HEK293 (cell line): ENCODE measurements at regions not wholly inside any gene's neighbourhood (a gene's known extent, or its start where the extent isn't known, plus 50 kb on each side); places are given as distances from the start of the nearest gene placed in this dataset.
A peak's percentile ranks its signal among the peaks of the same experiment; 100 is the strongest.

Source experiments
- CTCF ChIA-PET: fragments of 350-600 bp; formaldehyde crosslinking; extraction: SDS; loops from one replicate; lab custom pipeline; 2021; ENCODE audit warnings: antibody characterized with exemption; lab: Yijun Ruan, JAX
- POLR2A ChIA-PET: fragments of 300-600 bp; formaldehyde crosslinking; extraction: SDS; loops from one replicate; lab custom pipeline; 2020; ENCODE audit warnings: antibody characterized with exemption, inconsistent platforms; lab: Yijun Ruan, JAX
- H3K27ac ChIP-seq: fragments of 200-500 bp; sonication (Bioruptor generic); 2 replicates; pipeline ENCODE4 v1.5.1; 2014; ENCODE audit warnings: low read depth, low read length, control low read depth, inconsistent platforms; ENCODE audit errors: extremely low read depth
- H3K36me3 ChIP-seq, 2 experiments: fragments of 200-500 bp in 1 of 2; sonication (Bioruptor generic) in 1 of 2; 1 replicate in 1 of 2; 2 replicates in 1 of 2; pipeline ENCODE4 v1.5.1; 2014 to 2017; ENCODE audit warnings: inconsistent platforms in 2 of 2, low read length in 2 of 2; ENCODE audit not compliant: control insufficient read depth in 2 of 2, insufficient read depth in 1 of 2
- H3K4me1 ChIP-seq: fragments of 200-500 bp; sonication (Bioruptor generic); 2 replicates; pipeline ENCODE4 v1.5.1; 2014; ENCODE audit warnings: mild to moderate bottlenecking, low read length, inconsistent platforms; ENCODE audit not compliant: control insufficient read depth, insufficient read depth
- H3K4me3 ChIP-seq: 2 replicates; pipeline ENCODE4 v1.5.1; 2011; ENCODE audit warnings: low read depth, mild to moderate bottlenecking, control low read depth, low read length, moderate library complexity
- H3K9me3 ChIP-seq: fragments of 200-500 bp; sonication (Bioruptor generic); 2 replicates; pipeline ENCODE4 v1.5.1; 2014; ENCODE audit warnings: low read depth, low read length, inconsistent platforms; ENCODE audit not compliant: control insufficient read depth, insufficient read depth
- MEIS1 ChIP-seq: sonication (generic); formaldehyde crosslinking; IDR thresholded peaks from 2 replicates; pipeline ENCODE4 v1.8.1; 2022; ENCODE audit warnings: missing genetic modification reagents, mild to moderate bottlenecking, borderline replicate concordance
- SALL2 ChIP-seq: fragments of 450-650 bp; formaldehyde crosslinking; IDR thresholded peaks from 2 replicates; pipeline ENCODE4 v1.5.0; 2017; ENCODE audit warnings: missing biosample characterization, mild to moderate bottlenecking, missing genetic modification characterization, borderline replicate concordance
- TCF7L2 ChIP-seq: IDR thresholded peaks from 2 replicates; pipeline ENCODE4 v1.6.1; 2011; ENCODE audit warnings: low read depth, mild to moderate bottlenecking, inconsistent platforms, low read length, moderate library complexity, borderline replicate concordance
- YY2 ChIP-seq: fragments of 450-650 bp; formaldehyde crosslinking; IDR thresholded peaks from 2 replicates; pipeline ENCODE4 v1.5.1; 2016; ENCODE audit warnings: missing biosample characterization, missing genetic modification characterization
- ZBTB20 ChIP-seq: fragments of 450-650 bp; formaldehyde crosslinking; IDR thresholded peaks from 2 replicates; pipeline ENCODE4 v1.5.1; 2016; ENCODE audit warnings: missing biosample characterization, missing genetic modification characterization
- ZBTB21 ChIP-seq: fragments of 450-650 bp; formaldehyde crosslinking; IDR thresholded peaks from 2 replicates; pipeline ENCODE4 v1.5.1; 2017; ENCODE audit warnings: missing biosample characterization, missing genetic modification characterization
- ZBTB48 ChIP-seq: fragments of 450-650 bp; formaldehyde crosslinking; IDR thresholded peaks from 2 replicates; pipeline ENCODE4 v1.5.1; 2016; ENCODE audit warnings: missing biosample characterization, missing genetic modification characterization
- ZFP3 ChIP-seq: fragments of 450-650 bp; formaldehyde crosslinking; IDR thresholded peaks from 2 replicates; pipeline ENCODE4 v1.5.1; 2016; ENCODE audit warnings: low read depth, missing biosample characterization, missing genetic modification characterization
- ZNF146 ChIP-seq: fragments of 450-650 bp; formaldehyde crosslinking; IDR thresholded peaks from 2 replicates; pipeline ENCODE4 v1.5.1; 2016; ENCODE audit warnings: missing biosample characterization, missing genetic modification characterization
- ZNF155 ChIP-seq: fragments of 450-650 bp; formaldehyde crosslinking; IDR thresholded peaks from 2 replicates; pipeline ENCODE4 v1.5.1; 2016; ENCODE audit warnings: missing biosample characterization, missing genetic modification characterization
- ZNF16 ChIP-seq: fragments of 450-650 bp; formaldehyde crosslinking; IDR thresholded peaks from 2 replicates; pipeline ENCODE4 v1.5.1; 2016; ENCODE audit warnings: low read depth, missing biosample characterization, missing genetic modification characterization
- ZNF19 ChIP-seq: fragments of 450-650 bp; formaldehyde crosslinking; IDR thresholded peaks from 2 replicates; pipeline ENCODE4; 2016; ENCODE audit warnings: missing biosample characterization, missing genetic modification characterization, low read depth
- ZNF2 ChIP-seq: fragments of 450-650 bp; formaldehyde crosslinking; IDR thresholded peaks from 2 replicates; pipeline ENCODE4 v1.5.1; 2016; ENCODE audit warnings: missing biosample characterization, missing genetic modification characterization
- ZNF239 ChIP-seq: fragments of 450-650 bp; formaldehyde crosslinking; IDR thresholded peaks from 2 replicates; pipeline ENCODE4 v1.5.1; 2016; ENCODE audit warnings: missing biosample characterization, missing genetic modification characterization
- ZNF416 ChIP-seq: fragments of 450-650 bp; formaldehyde crosslinking; IDR thresholded peaks from 2 replicates; pipeline ENCODE4 v1.5.1; 2016; ENCODE audit warnings: missing biosample characterization, missing genetic modification characterization
- ZNF433 ChIP-seq: fragments of 450-650 bp; formaldehyde crosslinking; IDR thresholded peaks from 2 replicates; pipeline ENCODE4 v1.5.1; 2016; ENCODE audit warnings: missing biosample characterization, missing genetic modification characterization, low read depth
- ZNF488 ChIP-seq: fragments of 450-650 bp; formaldehyde crosslinking; IDR thresholded peaks from 2 replicates; pipeline ENCODE4 v1.5.1; 2016; ENCODE audit warnings: missing biosample characterization, missing genetic modification characterization
- ZNF585B ChIP-seq: fragments of 450-650 bp; formaldehyde crosslinking; IDR thresholded peaks from 2 replicates; pipeline ENCODE4 v1.5.1; 2016; ENCODE audit warnings: missing biosample characterization, missing genetic modification characterization
- ZNF654 ChIP-seq: fragments of 450-650 bp; formaldehyde crosslinking; IDR thresholded peaks from 2 replicates; pipeline ENCODE4 v1.5.1; 2016; ENCODE audit warnings: low read depth, missing biosample characterization, missing genetic modification characterization
- ZNF792 ChIP-seq: fragments of 450-650 bp; formaldehyde crosslinking; IDR thresholded peaks from 2 replicates; pipeline ENCODE4 v1.5.1; 2016; ENCODE audit warnings: missing biosample characterization, missing genetic modification characterization
- ZNF830 ChIP-seq: fragments of 450-650 bp; IDR thresholded peaks from 2 replicates; pipeline ENCODE4 v1.5.0; 2018; ENCODE audit warnings: missing biosample characterization, missing genetic modification characterization, low read depth, mild to moderate bottlenecking, moderate library complexity
- TF ChIP-seq, protein P1 (sequence below): fragments of 450-650 bp; formaldehyde crosslinking; IDR thresholded peaks from 2 replicates; pipeline ENCODE4 v1.5.1; 2016; ENCODE audit warnings: missing biosample characterization, missing genetic modification characterization, low read depth
- TF ChIP-seq, protein P2 (sequence below): fragments of 450-650 bp; formaldehyde crosslinking; IDR thresholded peaks from 2 replicates; pipeline ENCODE4 v1.5.1; 2016; ENCODE audit warnings: missing biosample characterization, missing genetic modification characterization, low read depth
- TF ChIP-seq, protein P3 (sequence below): fragments of 450-650 bp; formaldehyde crosslinking; IDR thresholded peaks from 2 replicates; pipeline ENCODE4 v1.5.1; 2016; ENCODE audit warnings: missing biosample characterization, missing genetic modification characterization

DNA sequence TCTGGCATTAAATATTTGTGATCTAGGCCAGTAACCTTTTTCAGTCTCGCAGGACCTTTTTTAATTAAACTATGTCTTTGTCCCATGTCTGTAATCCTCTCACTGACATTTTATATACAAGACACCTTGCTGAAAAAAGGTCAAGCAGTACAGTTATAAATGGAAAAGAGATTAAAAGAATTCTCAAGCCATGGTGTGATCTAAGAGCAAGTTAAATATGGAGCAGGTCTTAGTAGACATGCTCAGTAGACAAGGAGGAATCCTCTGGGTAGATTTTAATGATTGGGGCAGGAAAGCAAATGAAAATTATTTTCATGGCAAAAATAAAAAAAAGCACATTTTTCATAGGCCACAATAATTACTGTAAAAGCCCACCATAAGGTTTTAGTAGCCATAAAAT lies 203.5 kb downstream of the PPP1R3A start:
- TF ChIP-seq ZNF155 (no peak), ZBTB21 (tag by site-specific recombination) (no peak), ZNF488 (tag by site-specific recombination) (no peak), TCF7L2 (no peak), ZNF146 (no peak), ZNF239 (tag by site-specific recombination) (no peak), ZBTB48 (tag by site-specific recombination) (no peak), ZNF792 (tag by site-specific recombination) (no peak), MEIS1 (CRISPR knock-in tag) (no peak), SALL2 (tag by site-specific recombination) (no peak), ZFP3 (tag by site-specific recombination) (no peak), ZNF830 (no peak), ZNF19 (tag by site-specific recombination) (no peak), ZNF433 (no peak), ZNF416 (tag by site-specific recombination) (no peak), ZBTB20 (tag by site-specific recombination) (no peak), YY2 (tag by site-specific recombination) (no peak), ZNF585B (tag by site-specific recombination) (no peak)
- TF ChIP-seq, protein P1, sequence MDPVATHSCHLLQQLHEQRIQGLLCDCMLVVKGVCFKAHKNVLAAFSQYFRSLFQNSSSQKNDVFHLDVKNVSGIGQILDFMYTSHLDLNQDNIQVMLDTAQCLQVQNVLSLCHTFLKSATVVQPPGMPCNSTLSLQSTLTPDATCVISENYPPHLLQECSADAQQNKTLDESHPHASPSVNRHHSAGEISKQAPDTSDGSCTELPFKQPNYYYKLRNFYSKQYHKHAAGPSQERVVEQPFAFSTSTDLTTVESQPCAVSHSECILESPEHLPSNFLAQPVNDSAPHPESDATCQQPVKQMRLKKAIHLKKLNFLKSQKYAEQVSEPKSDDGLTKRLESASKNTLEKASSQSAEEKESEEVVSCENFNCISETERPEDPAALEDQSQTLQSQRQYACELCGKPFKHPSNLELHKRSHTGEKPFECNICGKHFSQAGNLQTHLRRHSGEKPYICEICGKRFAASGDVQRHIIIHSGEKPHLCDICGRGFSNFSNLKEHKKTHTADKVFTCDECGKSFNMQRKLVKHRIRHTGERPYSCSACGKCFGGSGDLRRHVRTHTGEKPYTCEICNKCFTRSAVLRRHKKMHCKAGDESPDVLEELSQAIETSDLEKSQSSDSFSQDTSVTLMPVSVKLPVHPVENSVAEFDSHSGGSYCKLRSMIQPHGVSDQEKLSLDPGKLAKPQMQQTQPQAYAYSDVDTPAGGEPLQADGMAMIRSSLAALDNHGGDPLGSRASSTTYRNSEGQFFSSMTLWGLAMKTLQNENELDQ (tag by site-specific recombination), result no peak
- TF ChIP-seq, protein P2, sequence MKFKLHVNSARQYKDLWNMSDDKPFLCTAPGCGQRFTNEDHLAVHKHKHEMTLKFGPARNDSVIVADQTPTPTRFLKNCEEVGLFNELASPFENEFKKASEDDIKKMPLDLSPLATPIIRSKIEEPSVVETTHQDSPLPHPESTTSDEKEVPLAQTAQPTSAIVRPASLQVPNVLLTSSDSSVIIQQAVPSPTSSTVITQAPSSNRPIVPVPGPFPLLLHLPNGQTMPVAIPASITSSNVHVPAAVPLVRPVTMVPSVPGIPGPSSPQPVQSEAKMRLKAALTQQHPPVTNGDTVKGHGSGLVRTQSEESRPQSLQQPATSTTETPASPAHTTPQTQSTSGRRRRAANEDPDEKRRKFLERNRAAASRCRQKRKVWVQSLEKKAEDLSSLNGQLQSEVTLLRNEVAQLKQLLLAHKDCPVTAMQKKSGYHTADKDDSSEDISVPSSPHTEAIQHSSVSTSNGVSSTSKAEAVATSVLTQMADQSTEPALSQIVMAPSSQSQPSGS, result no peak
- Histone ChIP-seq H3K4me1 (no peaks in the 10 kb centered on the region), H3K27ac (no peak overlapping the region), H3K4me3 (no peak overlapping the region), H3K9me3 (no peaks in the 10 kb centered on the region), H3K36me3 (no peaks in the 10 kb centered on the region)
- POLR2A ChIA-PET, result no interaction called here
- CTCF ChIA-PET, result no interaction called here

GRCh38 chr7:113710310-113711096 lies 208.3 kb downstream of the PPP1R3A start:
- H3K4me3 ChIP-seq, result no peak overlapping the region
- no peaks in the 10 kb centered on the region for H3K36me3 ChIP-seq
- CTCF ChIA-PET, result interaction anchor here (0.6 to 2.2 kb wide), 21 partner anchors 8 to 1078 kb away, joined by 3 to 10 read pairs (median 4); no protein-coding TSS in a partner anchor
- no peaks in the 10 kb centered on the region for H3K9me3 ChIP-seq
- POLR2A ChIA-PET, result no interaction called here
- H3K4me1 ChIP-seq, result no peaks in the 10 kb centered on the region
- TF ChIP-seq ZNF2 (0 out of 2 replicates have a peak, but pooled peaks have one; percentile 21), ZNF654 (tag by site-specific recombination) (peak; percentile 76), ZNF16 (tag by site-specific recombination) (no peak)
- TF ChIP-seq, protein P3, sequence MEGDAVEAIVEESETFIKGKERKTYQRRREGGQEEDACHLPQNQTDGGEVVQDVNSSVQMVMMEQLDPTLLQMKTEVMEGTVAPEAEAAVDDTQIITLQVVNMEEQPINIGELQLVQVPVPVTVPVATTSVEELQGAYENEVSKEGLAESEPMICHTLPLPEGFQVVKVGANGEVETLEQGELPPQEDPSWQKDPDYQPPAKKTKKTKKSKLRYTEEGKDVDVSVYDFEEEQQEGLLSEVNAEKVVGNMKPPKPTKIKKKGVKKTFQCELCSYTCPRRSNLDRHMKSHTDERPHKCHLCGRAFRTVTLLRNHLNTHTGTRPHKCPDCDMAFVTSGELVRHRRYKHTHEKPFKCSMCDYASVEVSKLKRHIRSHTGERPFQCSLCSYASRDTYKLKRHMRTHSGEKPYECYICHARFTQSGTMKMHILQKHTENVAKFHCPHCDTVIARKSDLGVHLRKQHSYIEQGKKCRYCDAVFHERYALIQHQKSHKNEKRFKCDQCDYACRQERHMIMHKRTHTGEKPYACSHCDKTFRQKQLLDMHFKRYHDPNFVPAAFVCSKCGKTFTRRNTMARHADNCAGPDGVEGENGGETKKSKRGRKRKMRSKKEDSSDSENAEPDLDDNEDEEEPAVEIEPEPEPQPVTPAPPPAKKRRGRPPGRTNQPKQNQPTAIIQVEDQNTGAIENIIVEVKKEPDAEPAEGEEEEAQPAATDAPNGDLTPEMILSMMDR, result peak; percentile 53; the same call in 1 of the 2 replicates
- no peak overlapping the region for H3K27ac ChIP-seq
